Tibial artery (tissue), 4 donors: ENCODE measurements at regions not wholly inside any gene's neighbourhood (a gene's known extent, or its start where the extent isn't known, plus 50 kb on each side); places are given as distances from the start of the nearest gene placed in this dataset.

Experiments
- DNase-seq, 2 donors: peaks; one replicate each; pipeline ENCODE4 v3.0.0-alpha.2; 2019
- H3K27ac ChIP-seq, 2 donors: fragments of 200-600 bp; sonication (generic) in 1 of 2; 1 replicate in 1 of 2; 2 replicates in 1 of 2; pipeline ENCODE4 v1.5.1; 2018 to 2019; ENCODE audit warnings: mild to moderate bottlenecking in 1 of 2
- H3K27me3 ChIP-seq, 2 donors: fragments of 200-600 bp; sonication (generic) in 1 of 2; one replicate each; pipeline versions ENCODE4 v1.5.1 to v1.6.0; 2016 to 2019
- H3K36me3 ChIP-seq, 3 donors: fragments of 200-600 bp; sonication (generic) in 2 of 3; one replicate each; pipeline ENCODE4 v1.5.1; 2016 to 2019; ENCODE audit warnings: mild to moderate bottlenecking in 2 of 3
- H3K4me1 ChIP-seq, 4 donors: fragments of 200-600 bp; sonication (generic) in 2 of 4; 1 replicate in 3 of 4; 2 replicates in 1 of 4; pipeline ENCODE4 v1.5.1; 2016 to 2019
- H3K4me3 ChIP-seq, 2 donors: fragments of 200-600 bp; sonication (generic) in 1 of 2; 1 replicate in 1 of 2; 2 replicates in 1 of 2; pipeline ENCODE4 v1.5.1; 2018 to 2019; ENCODE audit warnings: mild to moderate bottlenecking in 2 of 2
- H3K9me3 ChIP-seq, 3 donors: fragments of 200-600 bp; sonication (generic) in 1 of 3; one replicate each; pipeline ENCODE4 v1.5.1; 2016 to 2019
- CTCF ChIP-seq, 2 experiments: fragments of 200-600 bp in 1 of 2; fragments of 450-650 bp in 1 of 2; IDR thresholded peaks; one replicate each; pipeline ENCODE4 v1.5.1; 2017 to 2019; ENCODE audit warnings: antibody characterized with exemption in 2 of 2, mild to moderate bottlenecking in 1 of 2, moderate library complexity in 1 of 2
- intact Hi-C: fragments of 100-400 bp; cut with DNase I; formaldehyde crosslinking; loops from one replicate; pipeline ENCODE4 v1.15.0; 2023; ENCODE audit warnings: low total_unique reads

DNA sequence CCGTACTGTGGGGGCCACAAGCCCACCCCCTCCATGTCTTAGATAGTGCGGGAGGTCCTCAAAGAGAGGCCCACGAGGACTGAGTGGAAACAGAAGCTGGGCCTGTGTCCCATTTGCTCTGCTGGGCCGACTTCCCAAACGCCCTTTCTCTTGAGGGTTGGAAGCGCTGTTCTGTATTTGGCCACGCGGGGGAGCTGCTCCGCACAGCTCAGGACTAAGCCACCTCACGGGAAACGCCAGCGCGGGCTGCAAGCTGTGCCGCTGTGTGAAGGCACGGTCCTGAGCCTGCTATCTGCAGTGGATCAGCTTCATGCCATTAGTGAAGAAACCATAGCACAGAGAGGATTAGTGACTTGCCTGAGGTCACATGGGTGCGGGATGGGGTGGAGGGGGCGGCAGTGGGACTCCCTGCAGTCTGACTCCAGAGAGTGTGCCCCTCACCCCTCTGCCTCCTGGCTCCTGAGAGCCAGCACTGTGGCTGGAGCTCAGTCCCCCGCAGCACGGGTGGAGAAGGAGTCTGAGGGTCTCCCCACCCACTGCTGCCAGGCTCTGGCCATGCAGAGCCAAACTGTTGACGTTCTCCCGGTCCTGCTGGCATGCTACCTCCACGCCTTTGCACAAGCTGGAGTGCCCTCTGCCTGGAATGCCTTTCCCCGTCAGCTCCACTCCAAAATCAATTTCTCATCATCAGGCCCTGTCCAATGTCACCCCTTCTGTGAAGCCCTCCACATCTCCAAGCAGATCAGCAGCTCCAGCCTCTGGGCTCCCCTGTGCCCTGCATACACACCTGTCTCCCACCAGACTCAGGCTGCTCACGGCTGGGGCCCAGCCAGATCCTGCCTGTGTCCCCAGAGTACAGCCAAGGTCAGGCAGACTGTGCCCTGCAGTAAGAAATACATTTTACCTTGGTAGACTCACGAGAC is 51.5 kb upstream of the LRRC32 start:
- H3K4me1 ChIP-seq, result peaks cover 0 to 9% (median 8%) of the 10 kb centered on the region in 4 donors
- no peaks in the 10 kb centered on the region for H3K9me3 ChIP-seq
- TF ChIP-seq CTCF (IDR thresholded peaks at IDR 0.05), result peak; percentile 72 to 93
- no peak overlapping the region for H3K27ac ChIP-seq
- no peaks in the 10 kb centered on the region for H3K36me3 ChIP-seq
- H3K27me3 ChIP-seq, result peaks cover 0 to 12% of the 10 kb centered on the region in 2 donors
- intact Hi-C loops, result no loop called here
- DNase-seq, result peak; percentile 88 to 89
- no peak overlapping the region for H3K4me3 ChIP-seq

GRCh38 chr11:76723142-76723541 is 52.6 kb upstream of the LRRC32 start:
- Histone ChIP-seq H3K36me3 (no peaks in the 10 kb centered on the region), H3K27me3 (peaks cover 0 to 12% of the 10 kb centered on the region in 2 donors), H3K27ac (no peak overlapping the region), H3K4me1 (peaks cover 0 to 9% (median 8%) of the 10 kb centered on the region in 4 donors), H3K4me3 (no peak overlapping the region), H3K9me3 (no peaks in the 10 kb centered on the region)
- intact Hi-C loops, result no loop called here
- DNase-seq, result no peak
- no peak for TF ChIP-seq CTCF (IDR thresholded peaks at IDR 0.05)

DNA sequence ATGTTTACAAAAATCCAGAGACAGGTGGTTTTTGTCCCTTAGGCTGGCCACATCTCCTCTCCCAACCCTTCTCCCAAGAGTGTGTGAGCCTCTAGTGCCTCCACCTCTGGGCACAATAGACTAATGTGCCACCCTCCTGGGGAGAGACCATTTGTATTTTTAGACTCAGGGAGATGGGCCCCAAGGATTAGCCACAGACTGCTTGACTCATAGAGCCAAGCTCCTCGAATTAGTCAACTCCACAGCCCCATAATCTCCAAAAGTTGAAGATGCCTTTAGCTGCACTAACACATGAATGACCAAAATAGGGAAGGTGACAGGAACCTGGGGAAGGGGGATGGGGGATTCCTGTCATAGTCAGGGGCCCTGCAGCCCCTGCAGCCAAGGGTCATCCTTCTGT is 53.0 kb upstream of the LRRC32 start:
- no peak for TF ChIP-seq CTCF (IDR thresholded peaks at IDR 0.05)
- DNase-seq, result no peak
- Histone ChIP-seq H3K27me3 (peaks cover 0 to 12% of the 10 kb centered on the region in 2 donors), H3K27ac (no peak overlapping the region), H3K36me3 (no peaks in the 10 kb centered on the region), H3K4me3 (no peak overlapping the region), H3K9me3 (no peaks in the 10 kb centered on the region), H3K4me1 (peaks cover 0 to 9% (median 8%) of the 10 kb centered on the region in 4 donors)
- intact Hi-C loops, result no loop called here

DNA sequence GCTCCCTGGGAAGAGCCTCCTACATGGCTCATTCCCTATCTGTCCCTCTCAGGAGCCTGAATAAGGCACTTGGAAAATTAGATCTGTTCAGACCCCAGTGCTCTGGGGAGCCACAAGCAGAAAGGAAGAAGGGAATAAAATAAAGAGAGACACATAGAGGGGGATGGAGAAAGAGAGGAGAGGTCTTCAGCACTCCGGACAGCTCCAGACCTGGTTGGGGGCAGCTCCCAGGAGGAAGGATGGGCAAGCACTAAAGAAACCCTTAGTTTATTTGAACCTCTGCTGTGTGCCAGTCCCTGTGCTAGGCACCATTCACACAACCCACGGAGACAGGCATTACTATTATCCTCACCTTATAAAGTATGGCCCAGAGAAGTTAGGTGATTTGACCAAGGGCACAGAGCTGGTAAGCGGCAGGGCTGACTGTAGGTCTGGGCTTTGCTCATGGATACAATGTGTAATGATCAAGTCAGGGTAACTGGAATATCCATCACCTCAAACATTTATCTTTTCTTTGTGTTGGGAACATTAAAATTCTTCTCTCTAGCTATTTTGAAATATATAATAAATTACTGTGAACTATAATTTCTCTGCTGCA is 53.7 kb upstream of the LRRC32 start:
- Histone ChIP-seq H3K27ac (no peak overlapping the region), H3K36me3 (no peaks in the 10 kb centered on the region), H3K4me1 (peaks cover 0 to 9% (median 8%) of the 10 kb centered on the region in 4 donors), H3K4me3 (no peak overlapping the region), H3K27me3 (peaks cover 0 to 12% of the 10 kb centered on the region in 2 donors), H3K9me3 (no peaks in the 10 kb centered on the region)
- DNase-seq, result no peak
- TF ChIP-seq CTCF (IDR thresholded peaks at IDR 0.05), result no peak
- intact Hi-C loops, result no loop called here

- Histone ChIP-seq H3K27me3 (peaks cover 0 to 7% of the 10 kb centered on the region in 2 donors), H3K9me3 (no peaks in the 10 kb centered on the region), H3K4me3 (no peak overlapping the region), H3K36me3 (no peaks in the 10 kb centered on the region), H3K4me1 (no peaks in the 10 kb centered on the region), H3K27ac (no peak overlapping the region)
- intact Hi-C loops, result no loop called here
- no peak for TF ChIP-seq CTCF (IDR thresholded peaks at IDR 0.05)
- DNase-seq, result no peak
These were observed 54.9 kb upstream of the TSKU start for GRCh38 chr11:76728227-76728626.
